ENCODE measurements at regions not wholly inside any gene's neighbourhood (a gene's known extent, or its start where the extent isn't known, plus 50 kb on each side); places are given as distances from the start of the nearest gene placed in this dataset.

- no peak for DNase-seq (ENCODE audit: low spot score in 2 of 2)
- Histone ChIP-seq H3K9me3 (no peaks in the 10 kb centered on the region), H3K27me3 (no peaks in the 10 kb centered on the region), H3K4me1 (no peaks in the 10 kb centered on the region), H3K27ac (no peak overlapping the region), H3K4me3 (no peak overlapping the region), H3K36me3 (no peaks in the 10 kb centered on the region)
- TF ChIP-seq CTCF (IDR thresholded peaks at IDR 0.05) = no peak
- intact Hi-C loops (cut with DNase I) = no loop called here
These were observed 494.0 kb downstream of the KIF20B start for GRCh38 chr10:90195288-90195840.

- no peak overlapping the region for H3K4me3 ChIP-seq
- H3K4me1 ChIP-seq = no peaks in the 10 kb centered on the region
- no peak for TF ChIP-seq CTCF (IDR thresholded peaks at IDR 0.05)
- intact Hi-C loops (cut with DNase I) = no loop called here
- H3K27ac ChIP-seq = no peak overlapping the region
- no peaks in the 10 kb centered on the region for H3K27me3 ChIP-seq
- no peaks in the 10 kb centered on the region for H3K36me3 ChIP-seq
- H3K9me3 ChIP-seq = no peaks in the 10 kb centered on the region
- DNase-seq (ENCODE audit: low spot score in 2 of 2) = no peak
These were observed 496.4 kb downstream of the KIF20B start for GRCh38 chr10:90197766-90198165.

- Histone ChIP-seq H3K9me3 (no peaks in the 10 kb centered on the region), H3K27me3 (no peaks in the 10 kb centered on the region), H3K4me3 (no peak overlapping the region), H3K4me1 (no peaks in the 10 kb centered on the region), H3K27ac (no peak overlapping the region), H3K36me3 (no peaks in the 10 kb centered on the region)
- intact Hi-C loops (cut with DNase I) = no loop called here
- TF ChIP-seq CTCF (IDR thresholded peaks at IDR 0.05) = no peak
- DNase-seq (ENCODE audit: low spot score in 2 of 2) = no peak
These were observed 497.7 kb downstream of the KIF20B start for GRCh38 chr10:90199093-90199492.

- Histone ChIP-seq H3K4me1 (no peaks in the 10 kb centered on the region), H3K36me3 (no peaks in the 10 kb centered on the region), H3K27me3 (no peaks in the 10 kb centered on the region), H3K4me3 (no peak overlapping the region), H3K27ac (no peak overlapping the region), H3K9me3 (no peaks in the 10 kb centered on the region)
- no peak for TF ChIP-seq CTCF (IDR thresholded peaks at IDR 0.05)
- no peak for DNase-seq (ENCODE audit: low spot score in 2 of 2)
- intact Hi-C loops (cut with DNase I) = no loop called here
These were observed 498.1 kb downstream of the KIF20B start for GRCh38 chr10:90199513-90199912.

GRCh38 chr10:90204131-90204955, 503.0 kb downstream of the KIF20B start:
- DNase-seq (ENCODE audit: low spot score in 2 of 2) = no peak
- Histone ChIP-seq H3K27ac (no peak overlapping the region), H3K4me1 (no peaks in the 10 kb centered on the region), H3K9me3 (no peaks in the 10 kb centered on the region), H3K27me3 (no peaks in the 10 kb centered on the region), H3K4me3 (no peak overlapping the region), H3K36me3 (no peaks in the 10 kb centered on the region)
- intact Hi-C loops (cut with DNase I) = no loop called here
- no peak for TF ChIP-seq CTCF (IDR thresholded peaks at IDR 0.05)
